ENCODE measurements at regions not wholly inside any gene's neighbourhood (a gene's known extent, or its start where the extent isn't known, plus 50 kb on each side); places are given as distances from the start of the nearest gene placed in this dataset.

DNA sequence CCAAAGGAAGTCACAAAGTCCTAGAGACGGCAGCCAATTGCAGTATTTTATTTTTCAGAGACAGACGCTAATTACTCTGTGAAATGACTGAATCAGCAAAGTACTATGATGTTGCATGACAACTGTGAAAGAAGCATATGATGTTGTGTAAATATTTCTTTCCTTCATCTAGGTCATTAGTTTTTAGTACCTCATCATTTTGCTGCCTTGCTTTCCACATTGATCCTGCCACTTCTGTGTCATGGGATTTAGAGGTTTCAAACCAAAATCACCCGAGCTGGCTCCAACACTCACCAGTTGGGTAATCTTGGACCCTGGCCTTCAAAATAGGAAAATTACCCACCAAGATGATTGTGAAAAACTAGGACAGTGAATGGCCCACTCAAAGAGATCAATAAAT is 585.2 kb downstream of the ACTL7B start:
- TF ChIP-seq, protein P1, sequence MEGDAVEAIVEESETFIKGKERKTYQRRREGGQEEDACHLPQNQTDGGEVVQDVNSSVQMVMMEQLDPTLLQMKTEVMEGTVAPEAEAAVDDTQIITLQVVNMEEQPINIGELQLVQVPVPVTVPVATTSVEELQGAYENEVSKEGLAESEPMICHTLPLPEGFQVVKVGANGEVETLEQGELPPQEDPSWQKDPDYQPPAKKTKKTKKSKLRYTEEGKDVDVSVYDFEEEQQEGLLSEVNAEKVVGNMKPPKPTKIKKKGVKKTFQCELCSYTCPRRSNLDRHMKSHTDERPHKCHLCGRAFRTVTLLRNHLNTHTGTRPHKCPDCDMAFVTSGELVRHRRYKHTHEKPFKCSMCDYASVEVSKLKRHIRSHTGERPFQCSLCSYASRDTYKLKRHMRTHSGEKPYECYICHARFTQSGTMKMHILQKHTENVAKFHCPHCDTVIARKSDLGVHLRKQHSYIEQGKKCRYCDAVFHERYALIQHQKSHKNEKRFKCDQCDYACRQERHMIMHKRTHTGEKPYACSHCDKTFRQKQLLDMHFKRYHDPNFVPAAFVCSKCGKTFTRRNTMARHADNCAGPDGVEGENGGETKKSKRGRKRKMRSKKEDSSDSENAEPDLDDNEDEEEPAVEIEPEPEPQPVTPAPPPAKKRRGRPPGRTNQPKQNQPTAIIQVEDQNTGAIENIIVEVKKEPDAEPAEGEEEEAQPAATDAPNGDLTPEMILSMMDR (IDR thresholded peaks at IDR 0.05), result no peak
- no peak for TF ChIP-seq POLR2A (IDR thresholded peaks at IDR 0.05; ENCODE audit: low read depth)
